ENCODE measurements at regions not wholly inside any gene's neighbourhood (a gene's known extent, or its start where the extent isn't known, plus 50 kb on each side); places are given as distances from the start of the nearest gene placed in this dataset.

DNA sequence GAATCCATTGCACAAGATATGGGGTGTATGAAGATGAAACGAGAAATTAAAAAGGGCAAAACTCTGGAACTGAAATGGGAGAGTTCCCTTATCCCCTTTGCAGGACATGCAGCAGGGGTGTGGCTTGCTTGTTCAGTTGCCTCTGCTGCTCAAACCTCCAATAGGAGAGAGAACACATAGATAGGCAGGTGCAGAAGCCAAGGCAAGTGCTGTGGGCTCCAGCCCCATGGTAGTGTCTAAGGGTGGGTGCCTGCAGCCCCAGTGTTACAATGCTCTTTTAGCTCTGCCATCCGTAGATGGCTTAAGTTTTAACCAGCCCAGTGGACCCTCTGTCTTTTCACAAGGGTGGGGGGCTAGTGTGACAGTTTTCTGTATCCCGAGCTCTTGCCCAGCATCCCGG, 69.7 kb downstream of the CMAS start:
- no CpG with 5 or more reads among the region's 4 CpGs for WGBS (ENCODE audit: extremely low coverage, insufficient coverage, low lambda C conversion rate)
- no peak overlapping the region for H3K4ac ChIP-seq (ENCODE audit: low read depth, low read length)
- no peaks in the 10 kb centered on the region for H3K27me3 ChIP-seq (ENCODE audit: insufficient read depth, low read length, poor library complexity)

DNA sequence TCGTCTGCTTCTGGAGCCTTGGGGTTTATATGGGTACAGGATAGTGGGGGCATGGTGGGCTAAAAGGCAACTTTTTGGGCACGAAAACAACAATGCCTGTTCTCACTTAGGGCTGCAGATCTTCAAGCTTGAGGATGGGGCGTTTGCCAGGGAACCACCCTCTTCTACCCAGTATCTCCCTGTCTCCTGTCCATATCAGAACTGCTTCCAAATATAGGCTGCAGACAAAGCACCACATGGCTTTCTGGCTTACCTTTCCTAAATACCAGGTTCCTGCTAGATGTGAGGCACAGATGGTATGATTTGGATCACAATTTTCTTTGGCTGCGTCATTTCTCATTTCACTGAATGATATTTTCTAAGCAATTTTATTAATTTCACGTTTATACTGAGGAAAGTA, 70.4 kb downstream of the CMAS start:
- H2BK120ac ChIP-seq (ENCODE audit: low read depth, low read length): no peak overlapping the region
- WGBS (ENCODE audit: extremely low coverage, insufficient coverage, low lambda C conversion rate): no CpG with 5 or more reads among the region's 5 CpGs

More for the DNA sequence above, 69.7 kb downstream of the CMAS start:
- H3K36me3 ChIP-seq (ENCODE audit: control insufficient read depth, insufficient read depth, low read length): no peaks in the 10 kb centered on the region
- H4K8ac ChIP-seq (ENCODE audit: low read depth, low read length): no peak overlapping the region
- H2AK5ac ChIP-seq (ENCODE audit: low read length): no peak overlapping the region
- H3K4me1 ChIP-seq (ENCODE audit: control insufficient read depth, low read depth, low read length): no peaks in the 10 kb centered on the region
- no peak overlapping the region for H4K5ac ChIP-seq (ENCODE audit: low read length)
- H3K27ac ChIP-seq (ENCODE audit: low read depth, low read length): no peak overlapping the region
- no peak overlapping the region for H3K9ac ChIP-seq (ENCODE audit: low read length)
- no peak overlapping the region for H3K56ac ChIP-seq (ENCODE audit: low read length)
- no peak overlapping the region for H2BK120ac ChIP-seq (ENCODE audit: low read depth, low read length)
- no peaks in the 10 kb centered on the region for H3K79me1 ChIP-seq (ENCODE audit: low read length)
- H3K4me2 ChIP-seq (ENCODE audit: low read length): no peak overlapping the region
- no peaks in the 10 kb centered on the region for H3K79me2 ChIP-seq (ENCODE audit: control insufficient read depth, insufficient read depth, low read length)
- H3K18ac ChIP-seq (ENCODE audit: low read length): no peak overlapping the region
- no peak overlapping the region for H3K23ac ChIP-seq (ENCODE audit: low read length)
- no peak overlapping the region for H2BK5ac ChIP-seq (ENCODE audit: low read length)
- H3K4me3 ChIP-seq (ENCODE audit: low read length): no peak overlapping the region
- no peak overlapping the region for H2BK15ac ChIP-seq (replicated peaks; ENCODE audit: low read depth)
- DNase-seq: no peak

DNA sequence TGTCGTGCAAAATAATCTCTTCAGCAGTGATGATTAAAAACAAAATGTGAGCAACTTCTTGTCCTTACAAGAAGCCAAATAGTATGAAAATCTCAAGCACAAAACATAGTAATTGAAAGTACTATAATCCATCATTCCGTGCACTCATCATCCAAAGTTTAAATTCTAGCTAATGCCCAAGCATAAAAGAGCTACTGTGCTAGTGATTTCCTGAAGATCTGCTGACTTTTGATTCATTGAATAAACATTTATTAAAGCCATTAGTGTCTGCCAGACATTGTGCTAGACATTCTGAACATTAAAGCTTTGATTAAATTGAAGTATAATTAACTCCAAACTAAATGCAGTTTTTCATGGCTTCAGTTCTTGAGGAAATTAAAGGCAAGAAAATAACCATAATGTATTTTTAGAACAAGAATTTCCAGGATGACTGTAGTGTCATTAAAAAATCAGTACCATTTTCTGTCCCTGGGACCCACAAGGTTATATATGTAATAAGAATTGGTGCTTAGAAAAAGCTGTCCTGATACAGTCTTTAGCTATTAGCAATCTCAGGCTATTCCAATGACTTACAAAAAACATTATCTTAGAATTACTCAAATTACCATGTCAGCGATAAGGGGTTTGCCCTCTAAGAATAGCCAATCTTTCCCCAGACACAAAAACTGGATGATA, 71.7 kb downstream of the CMAS start:
- H2BK15ac ChIP-seq (replicated peaks; ENCODE audit: low read depth): no peak overlapping the region

More for the DNA sequence above, 70.4 kb downstream of the CMAS start:
- no peak overlapping the region for H3K23ac ChIP-seq (ENCODE audit: low read length)
- H3K4me1 ChIP-seq (ENCODE audit: control insufficient read depth, low read depth, low read length): no peaks in the 10 kb centered on the region
- H2BK15ac ChIP-seq (replicated peaks; ENCODE audit: low read depth): no peak overlapping the region
- no peak for DNase-seq
- no peak overlapping the region for H4K5ac ChIP-seq (ENCODE audit: low read length)
- H3K79me2 ChIP-seq (ENCODE audit: control insufficient read depth, insufficient read depth, low read length): no peaks in the 10 kb centered on the region
- H3K56ac ChIP-seq (ENCODE audit: low read length): no peak overlapping the region
- H4K8ac ChIP-seq (ENCODE audit: low read depth, low read length): no peak overlapping the region
- H3K27me3 ChIP-seq (ENCODE audit: insufficient read depth, low read length, poor library complexity): no peaks in the 10 kb centered on the region
- no peak overlapping the region for H3K4ac ChIP-seq (ENCODE audit: low read depth, low read length)
- H3K36me3 ChIP-seq (ENCODE audit: control insufficient read depth, insufficient read depth, low read length): no peaks in the 10 kb centered on the region
- no peak overlapping the region for H2AK5ac ChIP-seq (ENCODE audit: low read length)
- H3K4me3 ChIP-seq (ENCODE audit: low read length): no peak overlapping the region
- no peak overlapping the region for H3K18ac ChIP-seq (ENCODE audit: low read length)
- H3K4me2 ChIP-seq (ENCODE audit: low read length): no peak overlapping the region
- H3K9ac ChIP-seq (ENCODE audit: low read length): no peak overlapping the region
- no peaks in the 10 kb centered on the region for H3K79me1 ChIP-seq (ENCODE audit: low read length)
- H3K27ac ChIP-seq (ENCODE audit: low read depth, low read length): no peak overlapping the region
- H2BK5ac ChIP-seq (ENCODE audit: low read length): no peak overlapping the region

DNA sequence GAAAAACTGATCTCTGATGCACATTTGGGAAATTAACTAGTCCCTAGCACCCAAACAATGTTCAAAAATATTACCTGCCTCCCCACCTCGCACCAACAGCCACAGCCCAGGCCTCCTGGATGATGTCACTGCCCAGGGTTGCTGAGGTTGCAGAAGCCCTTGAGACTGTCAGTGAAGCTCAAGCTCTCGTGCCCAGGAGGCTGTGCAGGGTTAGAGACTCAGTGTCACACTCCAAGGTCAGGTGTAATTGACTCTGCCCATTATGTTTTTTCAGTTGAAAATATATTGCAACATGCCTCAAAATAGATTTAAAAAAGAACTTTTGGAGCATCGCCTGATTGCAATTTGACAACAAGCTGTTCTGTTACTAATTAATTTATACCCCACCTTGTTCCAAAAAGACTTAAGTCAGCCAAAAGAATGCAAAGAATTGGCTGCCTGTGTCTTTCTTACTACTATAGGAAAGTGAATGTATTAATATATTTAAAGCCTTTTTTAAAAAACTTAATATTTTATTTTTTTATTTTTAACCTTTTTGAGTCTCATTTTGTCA, 72.3 kb downstream of the CMAS start:
- no peak overlapping the region for H3K4me2 ChIP-seq (ENCODE audit: low read length)
- H3K27me3 ChIP-seq (ENCODE audit: insufficient read depth, low read length, poor library complexity): no peaks in the 10 kb centered on the region
- H3K23ac ChIP-seq (ENCODE audit: low read length): no peak overlapping the region
- H3K79me2 ChIP-seq (ENCODE audit: control insufficient read depth, insufficient read depth, low read length): no peaks in the 10 kb centered on the region
- no peak overlapping the region for H3K4ac ChIP-seq (ENCODE audit: low read depth, low read length)
- H2BK120ac ChIP-seq (ENCODE audit: low read depth, low read length): no peak overlapping the region
- no peaks in the 10 kb centered on the region for H3K79me1 ChIP-seq (ENCODE audit: low read length)
- no peak overlapping the region for H4K8ac ChIP-seq (ENCODE audit: low read depth, low read length)
- H2BK15ac ChIP-seq (replicated peaks; ENCODE audit: low read depth): no peak overlapping the region
- no peak overlapping the region for H2AK5ac ChIP-seq (ENCODE audit: low read length)
- no peaks in the 10 kb centered on the region for H3K4me1 ChIP-seq (ENCODE audit: control insufficient read depth, low read depth, low read length)
- no peak overlapping the region for H3K27ac ChIP-seq (ENCODE audit: low read depth, low read length)
- no peaks in the 10 kb centered on the region for H3K36me3 ChIP-seq (ENCODE audit: control insufficient read depth, insufficient read depth, low read length)
- no peak overlapping the region for H3K18ac ChIP-seq (ENCODE audit: low read length)
- DNase-seq: no peak
- no CpG with 5 or more reads among the region's 3 CpGs for WGBS (ENCODE audit: extremely low coverage, insufficient coverage, low lambda C conversion rate)
- no peak overlapping the region for H4K5ac ChIP-seq (ENCODE audit: low read length)
- H3K56ac ChIP-seq (ENCODE audit: low read length): no peak overlapping the region
- no peak overlapping the region for H3K4me3 ChIP-seq (ENCODE audit: low read length)
- no peak overlapping the region for H3K9ac ChIP-seq (ENCODE audit: low read length)
- no peak overlapping the region for H2BK5ac ChIP-seq (ENCODE audit: low read length)

More for the DNA sequence above, 71.7 kb downstream of the CMAS start:
- H2BK120ac ChIP-seq (ENCODE audit: low read depth, low read length): no peak overlapping the region
- WGBS (ENCODE audit: extremely low coverage, insufficient coverage, low lambda C conversion rate): no CpG with 5 or more reads among the region's 3 CpGs
- H3K56ac ChIP-seq (ENCODE audit: low read length): no peak overlapping the region
- H3K36me3 ChIP-seq (ENCODE audit: control insufficient read depth, insufficient read depth, low read length): no peaks in the 10 kb centered on the region
- no peak overlapping the region for H3K4me3 ChIP-seq (ENCODE audit: low read length)
- H3K27ac ChIP-seq (ENCODE audit: low read depth, low read length): no peak overlapping the region
- H3K4me1 ChIP-seq (ENCODE audit: control insufficient read depth, low read depth, low read length): no peaks in the 10 kb centered on the region
- no peak overlapping the region for H3K4ac ChIP-seq (ENCODE audit: low read depth, low read length)
- no peak overlapping the region for H3K23ac ChIP-seq (ENCODE audit: low read length)
- DNase-seq: no peak
- no peak overlapping the region for H4K5ac ChIP-seq (ENCODE audit: low read length)
- H3K4me2 ChIP-seq (ENCODE audit: low read length): no peak overlapping the region
- no peak overlapping the region for H2AK5ac ChIP-seq (ENCODE audit: low read length)
- H3K79me1 ChIP-seq (ENCODE audit: low read length): no peaks in the 10 kb centered on the region
- no peak overlapping the region for H2BK5ac ChIP-seq (ENCODE audit: low read length)
- H3K27me3 ChIP-seq (ENCODE audit: insufficient read depth, low read length, poor library complexity): no peaks in the 10 kb centered on the region
- no peak overlapping the region for H3K18ac ChIP-seq (ENCODE audit: low read length)
- H4K8ac ChIP-seq (ENCODE audit: low read depth, low read length): no peak overlapping the region
- no peaks in the 10 kb centered on the region for H3K79me2 ChIP-seq (ENCODE audit: control insufficient read depth, insufficient read depth, low read length)
- no peak overlapping the region for H3K9ac ChIP-seq (ENCODE audit: low read length)

DNA sequence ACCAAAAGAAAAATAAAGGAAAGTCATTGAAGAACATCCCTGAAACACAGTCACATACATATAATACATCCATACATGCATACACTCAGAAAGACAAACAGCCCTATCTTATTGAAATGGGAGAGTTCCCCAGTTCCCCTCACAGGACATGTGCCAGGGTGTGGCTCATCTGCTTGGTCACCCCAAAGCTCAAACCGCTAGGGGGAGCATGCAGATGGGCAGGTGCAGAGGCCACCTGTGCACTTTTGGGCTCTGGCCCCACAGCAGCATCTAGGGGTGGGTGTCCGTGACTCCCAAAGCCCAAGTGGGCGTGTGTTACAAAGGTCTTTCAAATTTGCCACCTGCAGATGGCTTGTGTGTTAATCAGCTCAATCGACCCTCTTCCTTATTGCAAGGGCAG, 75.2 kb downstream of the CMAS start:
- Histone ChIP-seq H3K23ac (ENCODE audit: low read length) (no peak overlapping the region), H3K18ac (ENCODE audit: low read length) (no peak overlapping the region), H3K4me1 (ENCODE audit: control insufficient read depth, low read depth, low read length) (no peaks in the 10 kb centered on the region), H2AK5ac (ENCODE audit: low read length) (no peak overlapping the region), H2BK120ac (ENCODE audit: low read depth, low read length) (no peak overlapping the region), H2BK15ac (replicated peaks; ENCODE audit: low read depth) (no peak overlapping the region), H3K79me2 (ENCODE audit: control insufficient read depth, insufficient read depth, low read length) (no peaks in the 10 kb centered on the region), H3K4me2 (ENCODE audit: low read length) (no peak overlapping the region), H4K8ac (ENCODE audit: low read depth, low read length) (no peak overlapping the region), H2BK5ac (ENCODE audit: low read length) (no peak overlapping the region), H3K4ac (ENCODE audit: low read depth, low read length) (no peak overlapping the region), H3K79me1 (ENCODE audit: low read length) (no peaks in the 10 kb centered on the region), H3K27ac (ENCODE audit: low read depth, low read length) (no peak overlapping the region), H4K5ac (ENCODE audit: low read length) (no peak overlapping the region), H3K36me3 (ENCODE audit: control insufficient read depth, insufficient read depth, low read length) (no peaks in the 10 kb centered on the region), H3K9ac (ENCODE audit: low read length) (no peak overlapping the region), H3K27me3 (ENCODE audit: insufficient read depth, low read length, poor library complexity) (no peaks in the 10 kb centered on the region), H3K4me3 (ENCODE audit: low read length) (no peak overlapping the region), H3K56ac (ENCODE audit: low read length) (no peak overlapping the region)
- peak; percentile 34 for DNase-seq
- no CpG with 5 or more reads among the region's 4 CpGs for WGBS (ENCODE audit: extremely low coverage, insufficient coverage, low lambda C conversion rate)

DNA sequence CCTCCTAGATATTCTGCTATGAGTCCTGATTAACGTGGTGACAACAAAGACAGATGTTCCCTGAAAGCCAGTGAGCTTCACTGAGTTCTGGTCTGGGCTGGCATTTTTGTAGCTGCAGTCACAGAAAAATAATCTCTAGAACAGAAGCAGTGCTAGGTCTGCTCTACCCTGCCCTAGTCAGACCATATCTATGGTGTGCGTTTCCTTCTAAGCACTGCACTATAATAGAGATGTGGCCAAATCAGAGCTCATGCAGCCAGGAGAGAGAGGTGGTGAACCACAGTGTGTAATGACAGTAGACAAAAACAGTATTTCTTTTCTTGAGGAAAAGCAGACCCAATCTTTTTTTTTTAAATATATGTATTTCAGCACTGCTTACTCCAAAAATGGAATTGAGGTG, 76.3 kb downstream of the CMAS start:
- Histone ChIP-seq H3K18ac (ENCODE audit: low read length) (no peak overlapping the region), H3K79me1 (ENCODE audit: low read length) (no peaks in the 10 kb centered on the region), H3K79me2 (ENCODE audit: control insufficient read depth, insufficient read depth, low read length) (no peaks in the 10 kb centered on the region), H3K4me3 (ENCODE audit: low read length) (no peak overlapping the region), H3K4ac (ENCODE audit: low read depth, low read length) (no peak overlapping the region), H3K4me1 (ENCODE audit: control insufficient read depth, low read depth, low read length) (no peaks in the 10 kb centered on the region), H2BK5ac (ENCODE audit: low read length) (no peak overlapping the region), H3K9ac (ENCODE audit: low read length) (no peak overlapping the region), H3K27ac (ENCODE audit: low read depth, low read length) (no peak overlapping the region), H3K23ac (ENCODE audit: low read length) (no peak overlapping the region), H4K8ac (ENCODE audit: low read depth, low read length) (no peak overlapping the region), H3K36me3 (ENCODE audit: control insufficient read depth, insufficient read depth, low read length) (no peaks in the 10 kb centered on the region), H3K4me2 (ENCODE audit: low read length) (no peak overlapping the region), H2BK120ac (ENCODE audit: low read depth, low read length) (no peak overlapping the region), H3K56ac (ENCODE audit: low read length) (no peak overlapping the region), H2AK5ac (ENCODE audit: low read length) (no peak overlapping the region), H2BK15ac (replicated peaks; ENCODE audit: low read depth) (no peak overlapping the region), H3K27me3 (ENCODE audit: insufficient read depth, low read length, poor library complexity) (no peaks in the 10 kb centered on the region), H4K5ac (ENCODE audit: low read length) (no peak overlapping the region)
- no peak for DNase-seq
- WGBS (ENCODE audit: extremely low coverage, insufficient coverage, low lambda C conversion rate): no CpG with 5 or more reads among the region's 2 CpGs
